BJ (cell line): ENCODE measurements at regions not wholly inside any gene's neighbourhood (a gene's known extent, or its start where the extent isn't known, plus 50 kb on each side); places are given as distances from the start of the nearest gene placed in this dataset.
A peak's percentile ranks its signal among the peaks of the same experiment; 100 is the strongest.

Experiments
- CTCF ChIA-PET: fragments of 350-600 bp; formaldehyde crosslinking; extraction: SDS; loops from one replicate; lab custom pipeline; 2021; ENCODE audit warnings: antibody characterized with exemption, inconsistent platforms; lab: Yijun Ruan, JAX
- POLR2A ChIA-PET: fragments of 300-600 bp; sonication (Branson Sonifier 250); formaldehyde crosslinking; extraction: SDS; loops from one replicate; lab custom pipeline; 2021; ENCODE audit warnings: antibody characterized with exemption; lab: Charles Lee
- DNase-seq: peaks from one replicate; pipeline ENCODE4 v3.0.0-alpha.2; 2011; ENCODE audit warnings: low read depth
- H3K27me3 ChIP-seq: 2 replicates; pipeline ENCODE4 v1.6.0; 2011; ENCODE audit warnings: low read length; ENCODE audit not compliant: control insufficient read depth, insufficient read depth
- H3K36me3 ChIP-seq: 2 replicates; pipeline ENCODE4 v1.5.1; 2011; ENCODE audit warnings: low read length; ENCODE audit not compliant: control insufficient read depth, insufficient read depth
- H3K4me3 ChIP-seq: 2 replicates; pipeline ENCODE4 v1.5.1; 2011; ENCODE audit warnings: low read depth, mild to moderate bottlenecking, control low read depth, low read length
- TF ChIP-seq, protein P1 (sequence below): IDR thresholded peaks from 2 replicates; pipeline ENCODE4 v1.5.1; 2011; ENCODE audit warnings: low read depth, mild to moderate bottlenecking, control low read depth, inconsistent platforms, low read length, moderate library complexity; ENCODE audit not compliant: insufficient read depth

DNA sequence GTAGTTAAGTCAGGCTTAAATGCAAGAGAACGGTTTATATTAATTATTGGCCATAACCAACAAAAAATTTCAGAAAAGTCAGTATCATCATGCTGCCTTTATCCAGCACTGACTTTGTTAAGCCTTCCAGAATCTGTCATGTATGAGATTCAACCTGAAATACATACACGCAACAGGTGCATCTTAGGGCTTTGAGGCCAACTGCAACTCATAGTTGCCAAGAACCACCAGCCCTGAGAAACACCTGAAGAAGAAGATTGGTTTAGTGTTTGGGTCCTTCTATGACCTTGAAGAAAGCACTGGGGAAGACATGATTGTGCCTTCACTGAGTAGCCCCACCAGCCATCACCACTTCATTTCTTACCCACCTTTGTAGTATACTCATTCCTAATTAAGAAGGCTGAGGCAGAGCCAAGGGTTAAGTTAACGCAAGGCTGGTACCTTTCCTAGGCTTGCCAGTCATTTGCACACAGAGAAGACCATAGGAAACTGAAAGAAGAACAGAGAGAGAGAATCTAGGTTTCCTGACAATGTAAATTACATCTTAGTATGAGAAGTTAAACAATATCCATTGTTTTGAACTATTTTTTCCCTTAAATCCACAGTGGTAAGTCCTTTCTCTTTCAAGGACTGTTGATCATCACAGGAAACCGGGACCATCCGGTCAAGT, 200.1 kb upstream of the PRKCQ start:
- POLR2A ChIA-PET: no interaction called here
- no peaks in the 10 kb centered on the region for H3K36me3 ChIP-seq
- CTCF ChIA-PET: no interaction called here
- no peak overlapping the region for H3K4me3 ChIP-seq
- H3K27me3 ChIP-seq: no peaks in the 10 kb centered on the region
- TF ChIP-seq, protein P1, sequence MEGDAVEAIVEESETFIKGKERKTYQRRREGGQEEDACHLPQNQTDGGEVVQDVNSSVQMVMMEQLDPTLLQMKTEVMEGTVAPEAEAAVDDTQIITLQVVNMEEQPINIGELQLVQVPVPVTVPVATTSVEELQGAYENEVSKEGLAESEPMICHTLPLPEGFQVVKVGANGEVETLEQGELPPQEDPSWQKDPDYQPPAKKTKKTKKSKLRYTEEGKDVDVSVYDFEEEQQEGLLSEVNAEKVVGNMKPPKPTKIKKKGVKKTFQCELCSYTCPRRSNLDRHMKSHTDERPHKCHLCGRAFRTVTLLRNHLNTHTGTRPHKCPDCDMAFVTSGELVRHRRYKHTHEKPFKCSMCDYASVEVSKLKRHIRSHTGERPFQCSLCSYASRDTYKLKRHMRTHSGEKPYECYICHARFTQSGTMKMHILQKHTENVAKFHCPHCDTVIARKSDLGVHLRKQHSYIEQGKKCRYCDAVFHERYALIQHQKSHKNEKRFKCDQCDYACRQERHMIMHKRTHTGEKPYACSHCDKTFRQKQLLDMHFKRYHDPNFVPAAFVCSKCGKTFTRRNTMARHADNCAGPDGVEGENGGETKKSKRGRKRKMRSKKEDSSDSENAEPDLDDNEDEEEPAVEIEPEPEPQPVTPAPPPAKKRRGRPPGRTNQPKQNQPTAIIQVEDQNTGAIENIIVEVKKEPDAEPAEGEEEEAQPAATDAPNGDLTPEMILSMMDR: no peak
- DNase-seq: no peak

DNA sequence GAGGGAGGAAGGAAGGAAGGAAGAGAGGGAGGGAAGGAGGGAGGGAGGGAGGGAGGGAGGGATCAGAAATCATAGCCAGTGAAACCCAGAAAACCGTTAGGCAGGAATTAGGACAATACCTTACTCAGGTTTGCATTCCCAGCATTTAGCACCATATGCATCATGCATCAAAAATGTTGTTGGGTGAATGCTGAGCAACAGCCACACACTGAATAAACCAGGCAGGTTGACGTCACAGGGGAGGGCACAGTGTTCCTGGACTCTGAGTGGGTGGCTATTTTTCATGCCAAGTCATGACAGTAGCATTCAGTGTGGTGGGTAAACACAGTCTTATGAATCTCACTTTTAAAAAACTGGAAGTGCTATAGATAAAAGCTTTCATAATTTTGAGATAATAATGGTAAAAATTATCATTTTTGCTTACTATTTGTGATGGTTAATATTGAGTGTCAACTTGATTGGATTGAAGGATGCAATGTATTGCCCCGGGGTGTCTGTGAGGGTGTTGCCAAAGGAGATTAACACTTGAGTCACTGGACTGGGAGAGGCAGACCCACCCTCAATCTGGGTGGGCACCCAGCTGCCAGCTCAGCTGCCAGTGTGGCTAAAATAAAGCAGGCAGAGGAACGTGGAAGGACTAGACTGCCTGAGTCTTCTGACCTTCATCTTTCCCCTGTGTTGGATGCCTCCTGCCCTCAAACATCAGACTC, 199.1 kb upstream of the PRKCQ start:
- no peak overlapping the region for H3K4me3 ChIP-seq
- H3K36me3 ChIP-seq: no peaks in the 10 kb centered on the region
- POLR2A ChIA-PET: interaction anchor here (0.6 kb wide), 1 partner anchor 1165 kb away, joined by 10 read pairs; no protein-coding TSS in a partner anchor
- TF ChIP-seq, protein P1: no peak
- H3K27me3 ChIP-seq: no peaks in the 10 kb centered on the region
- peak; percentile 82 for DNase-seq
- CTCF ChIA-PET: no interaction called here

DNA sequence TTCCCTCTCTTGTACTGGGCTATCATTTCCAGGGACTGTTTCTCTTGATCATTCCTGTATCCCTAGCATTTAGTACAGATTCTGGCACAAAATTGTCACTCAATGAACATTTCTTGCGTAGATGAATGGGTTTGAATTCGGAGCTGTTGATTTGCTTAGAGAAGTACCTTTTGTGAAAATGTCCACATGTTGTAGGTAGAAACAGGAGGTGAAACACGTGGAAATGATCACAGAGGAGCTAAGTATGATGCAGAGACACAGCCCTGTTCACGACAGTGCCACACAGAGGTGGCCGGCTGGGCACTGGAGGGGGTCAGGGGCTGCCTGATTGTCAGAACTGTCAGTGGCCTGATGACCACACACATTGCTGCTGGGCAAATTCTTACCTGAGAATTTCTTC, 196.1 kb upstream of the PRKCQ start:
- no peak for DNase-seq
- Histone ChIP-seq H3K4me3 (no peak overlapping the region), H3K27me3 (no peaks in the 10 kb centered on the region), H3K36me3 (no peaks in the 10 kb centered on the region)
- TF ChIP-seq, protein P1: no peak
- ChIA-PET CTCF (no interaction called here), POLR2A (no interaction called here)

GRCh38 chr10:6774406-6774805, 194.3 kb upstream of the PRKCQ start:
- DNase-seq: no peak
- H3K36me3 ChIP-seq: no peaks in the 10 kb centered on the region
- POLR2A ChIA-PET: no interaction called here
- no peak overlapping the region for H3K4me3 ChIP-seq
- TF ChIP-seq, protein P1: no peak
- CTCF ChIA-PET: interaction anchor here (1.3 to 1.4 kb wide), 2 partner anchors 12 to 104 kb away, joined by 4 read pairs; no protein-coding TSS in a partner anchor
- H3K27me3 ChIP-seq: no peaks in the 10 kb centered on the region

GRCh38 chr10:6771331-6771730, 191.3 kb upstream of the PRKCQ start:
- DNase-seq: no peak
- TF ChIP-seq, protein P1: no peak
- Histone ChIP-seq H3K27me3 (no peaks in the 10 kb centered on the region), H3K36me3 (no peaks in the 10 kb centered on the region), H3K4me3 (no peak overlapping the region)
- ChIA-PET POLR2A (no interaction called here), CTCF (no interaction called here)
